OCI-LY3 (cell line): ENCODE measurements at regions not wholly inside any gene's neighbourhood (a gene's known extent, or its start where the extent isn't known, plus 50 kb on each side); places are given as distances from the start of the nearest gene placed in this dataset.

Experiments
- H2AFZ ChIP-seq: fragments of 200-600, 300-600 bp; shearing (Covaris generic); 2 replicates; pipeline ENCODE4 v1.6.0; 2014; ENCODE audit warnings: antibody characterized with exemption, low read depth, low read length
- H3K27ac ChIP-seq: fragments of 200-600, 300-600 bp; sonication (generic); 2 replicates; pipeline ENCODE4 v1.5.1; 2014; ENCODE audit warnings: mild to moderate bottlenecking, low read length, moderate library complexity, mixed read lengths
- H3K27me3 ChIP-seq: fragments of 200-600, 300-600 bp; sonication (generic); 2 replicates; pipeline ENCODE4 v1.6.1; 2014; ENCODE audit warnings: low read depth, low read length, mixed read lengths
- H3K36me3 ChIP-seq: fragments of 200-600, 300-600 bp; sonication (generic); replicated peaks from 2 replicates; pipeline ENCODE3; 2014; ENCODE audit warnings: low read depth, low read length, mixed read lengths
- H3K4me1 ChIP-seq: fragments of 300-600, 200-600 bp; sonication (generic); 2 replicates; pipeline ENCODE4 v1.6.1; 2014; ENCODE audit warnings: low read length, mixed read lengths
- H3K4me2 ChIP-seq: fragments of 200-600, 300-600 bp; sonication (generic); 2 replicates; pipeline ENCODE4 v1.6.1; 2014; ENCODE audit warnings: low read length, mixed read lengths
- H3K4me3 ChIP-seq: fragments of 300-600, 200-600 bp; sonication (generic); 2 replicates; pipeline ENCODE4 v1.5.1; 2014; ENCODE audit warnings: antibody characterized with exemption, mild to moderate bottlenecking, low read length, moderate library complexity
- H3K79me2 ChIP-seq: fragments of 300-600, 200-600 bp; shearing (Covaris generic); 2 replicates; pipeline ENCODE4 v1.6.1; 2014; ENCODE audit warnings: mild to moderate bottlenecking, low read length, mixed read lengths
- H3K9ac ChIP-seq: fragments of 300-600, 200-600 bp; shearing (Covaris generic); 2 replicates; pipeline ENCODE4 v1.6.0; 2014; ENCODE audit warnings: mild to moderate bottlenecking, low read length, moderate library complexity
- H3K9me3 ChIP-seq: fragments of 200-600, 300-600 bp; shearing (Covaris generic); 2 replicates; pipeline ENCODE4 v1.6.1; 2014; ENCODE audit warnings: low read length, mixed read lengths; ENCODE audit not compliant: insufficient read depth
- H4K20me1 ChIP-seq: fragments of 200-600, 300-600 bp; sonication (generic); 2 replicates; pipeline ENCODE4 v1.6.1; 2016; ENCODE audit warnings: low read length, mixed read lengths; ENCODE audit not compliant: insufficient read depth
- CTCF ChIP-seq: fragments of 200-600, 300-600 bp; sonication (generic); IDR thresholded peaks from 2 replicates; pipeline ENCODE4 v1.5.1; 2014; ENCODE audit warnings: antibody characterized with exemption, low read length, low read depth
- EZH2phosphoT487 ChIP-seq: fragments of 200-600 bp; shearing (Covaris generic); IDR thresholded peaks from 2 replicates; pipeline ENCODE4 v1.6.1; 2018; ENCODE audit warnings: antibody characterized with exemption, mixed run types, low read depth

GRCh38 chr6:14765106-14765505, 480.8 kb upstream of the JARID2 start:
- H3K9ac ChIP-seq: no peak overlapping the region
- H3K79me2 ChIP-seq: no peaks in the 10 kb centered on the region
- H4K20me1 ChIP-seq: no peaks in the 10 kb centered on the region
- no peak overlapping the region for H3K4me3 ChIP-seq
- H3K36me3 ChIP-seq: no peaks in the 10 kb centered on the region
- H2AFZ ChIP-seq: no peak overlapping the region
- no peak for TF ChIP-seq CTCF
- TF ChIP-seq EZH2phosphoT487: no peak
- no peak overlapping the region for H3K4me2 ChIP-seq
- H3K4me1 ChIP-seq: peaks cover 8% of the 10 kb centered on the region
- no peaks in the 10 kb centered on the region for H3K9me3 ChIP-seq
- no peak overlapping the region for H3K27ac ChIP-seq
- no peaks in the 10 kb centered on the region for H3K27me3 ChIP-seq

- H3K36me3 ChIP-seq: no peaks in the 10 kb centered on the region
- H3K79me2 ChIP-seq: no peaks in the 10 kb centered on the region
- no peak overlapping the region for H3K4me2 ChIP-seq
- no peaks in the 10 kb centered on the region for H3K27me3 ChIP-seq
- H4K20me1 ChIP-seq: no peaks in the 10 kb centered on the region
- no peak overlapping the region for H3K9ac ChIP-seq
- H3K27ac ChIP-seq: no peak overlapping the region
- H3K4me1 ChIP-seq: peaks cover 7% of the 10 kb centered on the region; the same call in 1 of the 2 replicates
- no peak overlapping the region for H3K4me3 ChIP-seq
- no peak for TF ChIP-seq CTCF
- TF ChIP-seq EZH2phosphoT487: no peak
- no peaks in the 10 kb centered on the region for H3K9me3 ChIP-seq
- no peak overlapping the region for H2AFZ ChIP-seq
Observed at GRCh38 chr6:14765721-14766390, 480.0 kb upstream of the JARID2 start.

GRCh38 chr6:14766391-14766994, 479.4 kb upstream of the JARID2 start:
- Histone ChIP-seq H3K4me2 (no peak overlapping the region), H3K27ac (no peak overlapping the region)

More at GRCh38 chr6:14766391-14766994, 479.4 kb upstream of the JARID2 start:
- Histone ChIP-seq H3K4me1 (peaks cover 7% of the 10 kb centered on the region; the same call in 1 of the 2 replicates), H3K9ac (no peak overlapping the region), H3K27me3 (no peaks in the 10 kb centered on the region), H3K9me3 (no peaks in the 10 kb centered on the region), H3K36me3 (no peaks in the 10 kb centered on the region), H3K79me2 (no peaks in the 10 kb centered on the region), H2AFZ (no peak overlapping the region), H4K20me1 (no peaks in the 10 kb centered on the region), H3K4me3 (no peak overlapping the region)
- TF ChIP-seq CTCF: no peak
- TF ChIP-seq EZH2phosphoT487: no peak
